Peyer's patch (tissue), 4 donors: ENCODE measurements at regions not wholly inside any gene's neighbourhood (a gene's known extent, or its start where the extent isn't known, plus 50 kb on each side); places are given as distances from the start of the nearest gene placed in this dataset.

Source experiments
- DNase-seq, 3 donors: peaks; one replicate each; pipeline ENCODE4 v3.0.0-alpha.2; 2017 to 2019
- H3K27ac ChIP-seq, 4 donors: fragments of 200-600 bp; sonication (generic); one replicate each; pipeline ENCODE4 v1.5.1; 2016 to 2019
- H3K27me3 ChIP-seq, 2 donors: fragments of 200-600 bp; sonication (generic); one replicate each; pipeline ENCODE4 v1.5.1; 2019
- H3K36me3 ChIP-seq, 3 donors: fragments of 200-600 bp; sonication (generic); one replicate each; pipeline ENCODE4 v1.5.1; 2016 to 2019
- H3K4me1 ChIP-seq, 4 donors: fragments of 200-600 bp; sonication (generic); one replicate each; pipeline ENCODE4 v1.5.1; 2016 to 2019
- H3K4me3 ChIP-seq, 4 donors: fragments of 200-600 bp; sonication (generic); 1 replicate in 3 of 4; 2 replicates in 1 of 4; pipeline ENCODE4 v1.5.1; 2016 to 2019; ENCODE audit warnings: mild to moderate bottlenecking in 1 of 4
- H3K9me3 ChIP-seq, 4 donors: fragments of 200-600 bp; sonication (generic); one replicate each; pipeline ENCODE4 v1.5.1; 2016 to 2019; ENCODE audit warnings: mild to moderate bottlenecking in 1 of 4
- POLR2A ChIP-seq, 2 donors: fragments of 450-650 bp; IDR thresholded peaks; one replicate each; pipeline ENCODE4 v1.5.1; 2017; ENCODE audit warnings: antibody characterized with exemption in 2 of 2, mild to moderate bottlenecking in 2 of 2, moderate library complexity in 2 of 2
- TF ChIP-seq, protein P1 (sequence below), 6 experiments: fragments of 450-650 bp in 4 of 6; fragments of 200-600 bp in 2 of 6; sonication (generic) in 1 of 6; IDR thresholded peaks; one replicate each; pipeline ENCODE4 v1.5.1; 2017 to 2019; ENCODE audit warnings: antibody characterized with exemption in 6 of 6, mild to moderate bottlenecking in 3 of 6, moderate library complexity in 1 of 6

DNA sequence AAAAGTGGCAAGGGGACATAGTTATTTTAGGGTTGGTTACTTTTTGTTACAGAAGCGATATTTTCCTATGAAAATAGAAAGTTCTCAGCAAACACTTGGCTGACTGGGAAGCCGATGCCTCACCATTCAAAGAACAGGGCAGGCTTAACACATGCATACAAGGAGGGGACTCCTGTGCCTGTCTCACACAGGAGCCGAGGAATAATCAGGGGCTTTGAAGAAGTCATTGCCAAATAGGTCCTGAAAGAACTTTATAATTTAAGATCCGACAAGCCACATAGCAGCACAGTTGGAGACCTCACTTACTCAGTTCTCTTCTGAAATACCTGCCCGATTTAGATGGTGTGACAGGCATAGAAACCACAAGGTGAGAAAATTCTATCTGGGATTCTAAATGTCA lies 389.8 kb downstream of the EMP1 start:
- DNase-seq, result no peak

DNA sequence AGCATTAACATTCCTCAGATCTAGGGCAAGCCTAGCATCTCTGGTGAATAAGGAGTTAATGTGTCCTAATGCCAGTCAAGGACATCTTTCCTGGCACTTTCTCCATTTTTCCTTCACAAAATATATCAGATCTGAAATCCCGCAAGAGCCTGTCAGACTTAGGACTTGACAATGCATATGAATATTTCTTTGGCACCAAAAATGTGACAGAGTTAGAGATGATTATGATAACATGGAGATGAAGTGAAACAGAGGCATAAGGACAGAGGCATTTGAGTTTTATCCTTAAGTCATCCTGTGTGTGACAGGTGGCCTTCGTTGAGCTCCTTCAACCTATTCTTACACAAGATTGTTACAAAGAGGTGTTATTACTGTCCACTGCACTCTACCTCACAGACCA lies 388.0 kb downstream of the EMP1 start:
- DNase-seq, result no peak
- H3K27ac ChIP-seq, result no peak overlapping the region
- H3K9me3 ChIP-seq, result no peaks in the 10 kb centered on the region
- H3K27me3 ChIP-seq, result no peaks in the 10 kb centered on the region
- H3K4me1 ChIP-seq, result no peaks in the 10 kb centered on the region
- TF ChIP-seq, protein P1, sequence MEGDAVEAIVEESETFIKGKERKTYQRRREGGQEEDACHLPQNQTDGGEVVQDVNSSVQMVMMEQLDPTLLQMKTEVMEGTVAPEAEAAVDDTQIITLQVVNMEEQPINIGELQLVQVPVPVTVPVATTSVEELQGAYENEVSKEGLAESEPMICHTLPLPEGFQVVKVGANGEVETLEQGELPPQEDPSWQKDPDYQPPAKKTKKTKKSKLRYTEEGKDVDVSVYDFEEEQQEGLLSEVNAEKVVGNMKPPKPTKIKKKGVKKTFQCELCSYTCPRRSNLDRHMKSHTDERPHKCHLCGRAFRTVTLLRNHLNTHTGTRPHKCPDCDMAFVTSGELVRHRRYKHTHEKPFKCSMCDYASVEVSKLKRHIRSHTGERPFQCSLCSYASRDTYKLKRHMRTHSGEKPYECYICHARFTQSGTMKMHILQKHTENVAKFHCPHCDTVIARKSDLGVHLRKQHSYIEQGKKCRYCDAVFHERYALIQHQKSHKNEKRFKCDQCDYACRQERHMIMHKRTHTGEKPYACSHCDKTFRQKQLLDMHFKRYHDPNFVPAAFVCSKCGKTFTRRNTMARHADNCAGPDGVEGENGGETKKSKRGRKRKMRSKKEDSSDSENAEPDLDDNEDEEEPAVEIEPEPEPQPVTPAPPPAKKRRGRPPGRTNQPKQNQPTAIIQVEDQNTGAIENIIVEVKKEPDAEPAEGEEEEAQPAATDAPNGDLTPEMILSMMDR (IDR thresholded peaks at IDR 0.05), result no peak
- TF ChIP-seq POLR2A (IDR thresholded peaks at IDR 0.05), result no peak
- H3K4me3 ChIP-seq, result no peak overlapping the region
- no peaks in the 10 kb centered on the region for H3K36me3 ChIP-seq

More for the DNA sequence above, 389.8 kb downstream of the EMP1 start:
- no peaks in the 10 kb centered on the region for H3K4me1 ChIP-seq
- H3K9me3 ChIP-seq, result no peaks in the 10 kb centered on the region
- no peak overlapping the region for H3K4me3 ChIP-seq
- no peak for TF ChIP-seq POLR2A (IDR thresholded peaks at IDR 0.05)
- TF ChIP-seq, protein P1 (IDR thresholded peaks at IDR 0.05), result no peak
- no peaks in the 10 kb centered on the region for H3K36me3 ChIP-seq
- no peak overlapping the region for H3K27ac ChIP-seq
- no peaks in the 10 kb centered on the region for H3K27me3 ChIP-seq

DNA sequence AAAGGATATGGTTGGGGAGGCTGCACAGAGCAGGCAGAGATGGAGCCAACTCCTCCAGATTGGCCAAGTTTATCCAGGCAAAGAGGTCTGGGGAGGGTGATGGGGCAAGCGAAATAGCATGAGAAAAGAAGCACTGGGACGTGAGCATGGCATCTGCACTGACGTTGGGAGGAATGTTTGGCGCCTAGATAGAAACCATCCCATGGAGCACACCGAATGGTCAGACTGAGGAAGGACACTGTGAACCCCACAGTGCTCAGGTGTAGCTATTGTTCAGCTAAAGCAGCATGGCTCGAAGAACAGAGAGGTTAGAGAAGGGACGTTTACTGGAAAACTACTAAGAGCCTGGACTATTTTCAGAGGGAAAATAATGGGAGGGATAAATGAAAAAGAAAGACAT lies 387.1 kb downstream of the EMP1 start:
- no peaks in the 10 kb centered on the region for H3K27me3 ChIP-seq
- TF ChIP-seq POLR2A (IDR thresholded peaks at IDR 0.05), result no peak
- no peaks in the 10 kb centered on the region for H3K4me1 ChIP-seq
- H3K4me3 ChIP-seq, result no peak overlapping the region
- no peaks in the 10 kb centered on the region for H3K9me3 ChIP-seq
- no peak for DNase-seq
- no peak overlapping the region for H3K27ac ChIP-seq
- no peaks in the 10 kb centered on the region for H3K36me3 ChIP-seq

DNA sequence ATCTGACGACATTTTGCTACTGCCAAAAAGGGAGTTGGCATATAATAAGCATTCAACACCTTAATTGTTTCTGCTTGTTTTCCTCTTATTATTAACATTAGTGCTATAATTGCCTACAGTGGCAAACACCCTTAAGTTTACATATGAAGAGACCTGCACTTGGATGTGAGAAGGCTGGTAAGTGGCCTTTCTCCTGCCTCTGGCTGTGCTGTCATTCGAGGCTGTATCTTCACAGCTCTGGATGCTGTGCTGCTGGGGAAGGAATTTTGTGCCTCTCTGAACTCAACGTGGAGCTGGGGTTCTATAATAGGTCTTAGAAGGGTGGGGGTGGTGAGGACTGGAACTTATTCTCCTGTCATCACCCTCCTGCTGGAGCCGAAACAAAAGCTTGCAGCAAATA lies 385.9 kb downstream of the EMP1 start:
- H3K4me3 ChIP-seq, result no peak overlapping the region
- H3K9me3 ChIP-seq, result no peaks in the 10 kb centered on the region
- H3K27me3 ChIP-seq, result no peaks in the 10 kb centered on the region
- no peaks in the 10 kb centered on the region for H3K36me3 ChIP-seq
- no peaks in the 10 kb centered on the region for H3K4me1 ChIP-seq
- no peak overlapping the region for H3K27ac ChIP-seq
- DNase-seq, result no peak
- TF ChIP-seq, protein P1 (IDR thresholded peaks at IDR 0.05), result no peak
- TF ChIP-seq POLR2A (IDR thresholded peaks at IDR 0.05), result no peak

DNA sequence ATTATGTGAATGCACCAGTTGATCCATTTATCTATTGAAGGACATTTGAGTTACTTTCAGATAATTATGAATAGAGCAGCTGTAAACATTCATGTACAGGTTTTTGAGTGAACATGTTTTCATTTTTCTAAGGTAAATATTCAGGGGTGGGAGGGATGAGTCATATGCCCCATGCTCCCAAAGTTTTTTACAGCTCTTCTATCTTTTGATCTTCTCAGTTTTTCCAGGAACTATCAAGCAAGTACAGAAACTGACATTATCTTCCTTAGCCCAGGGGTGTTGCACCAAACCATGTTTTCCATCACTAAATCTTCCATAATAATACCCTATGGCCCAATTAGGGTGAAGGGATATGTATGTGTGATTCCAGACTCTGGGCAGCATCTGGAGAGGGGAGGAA lies 384.5 kb downstream of the EMP1 start:
- Histone ChIP-seq H3K36me3 (no peaks in the 10 kb centered on the region), H3K27ac (no peak overlapping the region), H3K9me3 (no peaks in the 10 kb centered on the region), H3K4me3 (no peak overlapping the region), H3K27me3 (no peaks in the 10 kb centered on the region), H3K4me1 (no peaks in the 10 kb centered on the region)
- TF ChIP-seq POLR2A (IDR thresholded peaks at IDR 0.05), result no peak
- TF ChIP-seq, protein P1 (IDR thresholded peaks at IDR 0.05), result no peak
- DNase-seq, result no peak

DNA sequence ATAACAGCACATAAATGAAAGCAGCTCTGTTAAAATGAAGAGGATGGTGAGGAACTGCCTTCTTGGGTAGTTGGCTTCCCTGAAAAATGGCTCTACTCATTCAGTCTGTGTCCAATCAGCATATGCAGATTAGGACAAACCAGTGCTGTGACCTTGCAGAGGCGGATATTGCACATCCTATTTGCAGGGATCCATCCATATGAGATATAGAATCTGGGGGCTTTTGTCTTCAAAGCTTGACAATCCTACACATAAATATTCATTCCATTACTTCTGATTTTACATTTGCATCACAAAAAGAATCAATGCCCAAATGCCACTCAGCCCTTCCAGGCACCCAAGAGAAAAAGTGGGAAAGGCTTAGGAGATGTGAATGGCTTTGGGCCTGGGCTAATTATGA lies 383.7 kb downstream of the EMP1 start:
- Histone ChIP-seq H3K9me3 (no peaks in the 10 kb centered on the region), H3K27me3 (no peaks in the 10 kb centered on the region), H3K27ac (no peak overlapping the region), H3K4me3 (no peak overlapping the region), H3K36me3 (no peaks in the 10 kb centered on the region), H3K4me1 (no peaks in the 10 kb centered on the region)
- DNase-seq, result no peak
- TF ChIP-seq, protein P1 (IDR thresholded peaks at IDR 0.05), result no peak
- no peak for TF ChIP-seq POLR2A (IDR thresholded peaks at IDR 0.05)
